NCI-H187 (cell line): ENCODE measurements at regions not wholly inside any gene's neighbourhood (a gene's known extent, or its start where the extent isn't known, plus 50 kb on each side); places are given as distances from the start of the nearest gene placed in this dataset.
"Not testable (repeated sequence)": the region's sequence is repeated elsewhere in the genome, so short reads cannot be mapped to it uniquely, and the experiment has no call there.

Experiments
- DNase-seq, 2 experiments: peaks; one replicate each; lab custom pipeline; 2025; lab: John Stamatoyannopoulos, UW

- no peak for DNase-seq
Measured at GRCh38 chr3:59499954-59500353, 450.1 kb upstream of the CFAP20DC start.

GRCh38 chr3:59499000-59499399 is 449.2 kb upstream of the CFAP20DC start:
- no peak for DNase-seq

GRCh38 chr3:59496250-59496649 is 446.4 kb upstream of the CFAP20DC start:
- no peak for DNase-seq

GRCh38 chr3:59494969-59495368 is 445.1 kb upstream of the CFAP20DC start:
- not testable (repeated sequence) for DNase-seq

GRCh38 chr3:59486520-59486919 is 436.7 kb upstream of the CFAP20DC start:
- DNase-seq: no peak

GRCh38 chr3:59483191-59483590 is 433.4 kb upstream of the CFAP20DC start:
- no peak for DNase-seq

- DNase-seq: no peak
Measured at GRCh38 chr3:59482684-59483083, 432.9 kb upstream of the CFAP20DC start.

GRCh38 chr3:59481776-59482400 is 432.1 kb upstream of the CFAP20DC start:
- DNase-seq: no peak

- DNase-seq: no peak
Measured at GRCh38 chr3:59480486-59480995, 430.7 kb upstream of the CFAP20DC start.

- no peak for DNase-seq
Measured at GRCh38 chr3:59473636-59474035, 423.8 kb upstream of the CFAP20DC start.

GRCh38 chr3:59472541-59472940 is 422.7 kb upstream of the CFAP20DC start:
- DNase-seq: no peak

GRCh38 chr3:59469948-59470723 is 420.3 kb upstream of the CFAP20DC start:
- DNase-seq: no peak

- no peak for DNase-seq
Measured at GRCh38 chr3:59467476-59467875, 417.7 kb upstream of the CFAP20DC start.

GRCh38 chr3:59464187-59464586 is 414.4 kb upstream of the CFAP20DC start:
- no peak for DNase-seq

- DNase-seq: no peak
Measured at GRCh38 chr3:59463253-59463652, 413.4 kb upstream of the CFAP20DC start.

GRCh38 chr3:59460068-59460467 is 410.2 kb upstream of the CFAP20DC start:
- DNase-seq: no peak

- DNase-seq: no peak
Measured at GRCh38 chr3:59456852-59457485, 407.1 kb upstream of the CFAP20DC start.

- no peak for DNase-seq
Measured at GRCh38 chr3:59451800-59452746, 402.2 kb upstream of the CFAP20DC start.

- no peak for DNase-seq
Measured at GRCh38 chr3:59450946-59451763, 401.3 kb upstream of the CFAP20DC start.

- DNase-seq: no peak
Measured at GRCh38 chr3:59450437-59450836, 400.6 kb upstream of the CFAP20DC start.
